ENCODE measurements at regions not wholly inside any gene's neighbourhood (a gene's known extent, or its start where the extent isn't known, plus 50 kb on each side); places are given as distances from the start of the nearest gene placed in this dataset.

DNA sequence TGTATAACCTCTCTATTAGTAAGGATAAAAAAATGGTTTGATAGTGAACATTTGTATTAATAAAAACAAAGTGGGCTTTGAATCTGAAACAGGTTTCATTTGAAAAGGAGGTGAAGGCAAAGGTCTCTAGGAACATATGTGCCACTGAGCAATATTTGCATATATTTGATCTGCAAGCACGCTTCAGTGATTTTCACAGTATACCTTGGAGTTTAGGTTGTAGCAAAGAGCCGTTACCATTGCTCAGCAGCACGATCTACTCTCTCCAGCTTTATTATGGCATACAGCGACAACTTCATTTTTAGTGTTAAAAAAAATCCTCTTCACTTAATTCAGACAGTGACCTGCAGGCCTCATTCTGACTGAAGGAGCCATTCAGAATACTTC, 75.8 kb upstream of the ZEB2 start:
- no peak for DNase-seq

GRCh38 chr2:144595279-144595678, 75.4 kb upstream of the ZEB2 start:
- DNase-seq: no peak

- DNase-seq: no peak
Measured at GRCh38 chr2:144593803-144594202, 73.9 kb upstream of the ZEB2 start.

DNA sequence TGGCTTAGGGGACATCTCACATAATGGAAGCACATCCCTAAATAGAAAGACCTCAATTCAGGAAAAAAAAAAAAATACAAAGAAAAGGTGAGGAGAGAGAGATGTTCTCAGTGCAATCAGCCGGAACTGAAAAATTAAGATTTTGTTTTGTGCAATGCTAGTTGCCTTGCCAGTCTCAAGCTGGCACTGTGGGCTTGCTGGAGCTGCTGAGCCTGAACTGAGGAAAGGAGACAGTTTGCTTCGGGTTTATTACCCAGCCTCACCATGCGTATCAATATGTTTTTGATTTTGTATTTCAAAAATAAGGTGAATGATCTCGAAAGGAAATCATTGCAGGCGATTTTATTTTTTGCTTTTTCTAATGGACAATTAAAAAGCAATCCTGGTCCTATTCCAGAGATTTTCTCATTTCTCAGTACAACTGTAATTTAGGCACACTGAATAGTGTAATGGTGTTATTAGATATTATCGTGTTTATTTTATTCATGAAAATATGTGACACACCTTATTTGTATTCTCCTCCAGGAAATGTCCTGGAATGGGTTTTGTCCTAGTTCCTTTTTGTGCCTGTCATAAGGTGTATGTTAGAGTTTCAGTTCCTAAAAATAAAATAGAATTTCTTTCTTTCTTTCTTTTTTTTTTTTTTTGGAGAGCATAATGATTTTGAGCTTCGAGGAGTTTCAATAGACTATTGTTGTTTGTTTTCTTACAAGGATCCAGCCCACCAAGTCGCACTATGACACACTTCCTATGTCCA, 72.8 kb upstream of the ZEB2 start:
- no peak for DNase-seq

GRCh38 chr2:144587306-144587705, 67.4 kb upstream of the ZEB2 start:
- no peak for DNase-seq

GRCh38 chr2:144586476-144586875, 66.6 kb upstream of the ZEB2 start:
- DNase-seq: no peak

- DNase-seq: no peak
Measured at GRCh38 chr2:144583741-144584453, 64.0 kb upstream of the ZEB2 start.

DNA sequence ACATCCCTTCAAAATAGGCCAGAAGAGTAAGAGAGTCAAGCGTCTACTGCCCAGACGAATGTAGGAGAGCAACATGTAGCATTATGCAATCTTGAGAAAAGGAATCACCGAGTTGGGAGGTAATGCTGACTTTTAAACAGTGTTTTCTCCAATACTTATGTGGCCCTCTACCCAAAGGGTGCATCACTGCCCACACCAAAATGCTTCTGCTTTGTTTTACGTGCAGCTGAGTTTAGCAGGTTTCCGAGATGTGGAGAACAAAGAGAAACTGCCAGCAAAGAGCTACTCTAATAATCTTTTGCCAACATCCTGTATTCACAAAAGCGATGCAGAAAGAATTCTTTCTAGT, 63.4 kb upstream of the ZEB2 start:
- DNase-seq: no peak

DNA sequence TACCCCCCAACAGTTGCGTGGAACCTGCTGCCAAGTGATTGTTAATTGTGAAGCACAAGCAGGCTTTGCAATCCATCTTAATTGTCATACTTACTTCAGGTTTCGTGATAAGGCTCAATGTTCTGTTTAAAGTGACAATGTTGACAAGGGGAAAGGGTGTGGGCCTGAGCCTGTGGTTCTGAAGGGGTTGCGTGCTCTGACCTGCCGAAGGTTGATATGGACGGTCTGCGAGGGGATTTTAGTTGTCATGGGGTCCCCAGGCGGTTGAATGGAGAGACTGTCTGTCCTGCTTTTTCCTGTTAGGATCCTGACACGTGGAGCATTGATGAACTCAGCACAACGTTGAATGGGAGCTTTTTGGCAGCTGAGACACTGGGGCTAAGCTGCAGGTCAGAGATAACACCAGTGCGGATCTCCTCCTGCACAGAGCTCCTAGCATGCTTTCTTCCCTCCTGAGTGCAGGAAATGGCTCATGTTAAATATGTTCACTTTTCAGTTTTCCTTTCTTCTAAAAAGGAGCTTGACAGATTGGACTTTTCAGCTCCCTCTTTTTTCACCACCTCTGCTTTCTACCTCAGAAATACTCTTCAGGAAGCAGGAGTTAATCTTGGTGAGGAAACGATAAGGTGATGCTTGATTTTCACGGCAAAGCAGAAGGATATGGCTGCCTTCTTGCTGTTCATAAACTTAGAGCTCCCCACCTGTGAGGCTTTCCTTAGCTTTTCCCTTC, 62.9 kb upstream of the ZEB2 start:
- no peak for DNase-seq

DNA sequence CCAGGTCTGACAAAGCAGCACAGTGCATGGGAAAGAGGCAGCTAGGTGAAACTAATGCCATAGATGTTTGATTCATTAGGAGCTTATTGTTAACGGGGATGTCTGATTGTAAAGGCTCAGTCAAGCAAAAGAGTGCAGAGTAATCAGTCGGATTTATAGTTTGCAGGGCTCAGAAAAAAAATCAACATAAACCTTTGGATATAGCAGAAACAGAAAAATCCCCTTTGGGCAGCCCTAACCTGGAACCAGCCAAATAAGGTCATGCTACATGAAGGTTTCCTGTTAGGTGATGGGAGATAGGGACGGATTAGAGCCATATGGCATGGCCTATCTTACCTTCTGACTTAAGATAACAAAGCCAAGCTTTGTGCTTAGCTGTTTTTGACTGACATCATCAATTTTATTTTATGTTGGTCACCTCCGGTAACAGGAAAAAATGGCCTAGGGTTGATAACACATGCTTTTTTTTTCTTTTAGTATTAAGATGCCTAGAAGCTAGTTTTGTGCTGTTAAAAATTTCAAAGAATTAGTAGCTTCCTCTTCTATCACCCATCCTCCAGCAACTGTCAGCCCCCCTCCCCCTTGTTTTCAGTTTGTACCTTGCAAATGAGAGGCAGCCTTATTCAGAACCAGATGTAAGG, 60.7 kb upstream of the ZEB2 start:
- DNase-seq: no peak

DNA sequence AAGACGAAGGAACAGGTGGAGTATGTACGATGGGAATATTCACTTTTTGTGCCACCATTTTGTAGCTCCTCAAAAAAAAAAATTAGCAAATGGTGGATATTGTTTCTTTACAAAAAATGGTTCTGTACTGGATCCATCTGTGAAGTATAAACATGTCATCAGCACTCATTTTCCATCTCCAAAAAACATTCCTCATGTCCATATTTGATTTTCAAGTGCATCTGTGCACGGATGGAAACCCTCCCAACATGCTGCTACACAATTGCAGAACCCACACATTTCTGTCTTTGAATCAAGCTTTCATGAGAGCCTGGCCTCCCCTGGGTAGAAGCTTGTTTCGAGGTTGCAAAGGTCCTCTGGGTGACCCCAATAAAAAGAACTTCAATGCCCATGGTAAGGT, 59.6 kb upstream of the ZEB2 start:
- no peak for DNase-seq

DNA sequence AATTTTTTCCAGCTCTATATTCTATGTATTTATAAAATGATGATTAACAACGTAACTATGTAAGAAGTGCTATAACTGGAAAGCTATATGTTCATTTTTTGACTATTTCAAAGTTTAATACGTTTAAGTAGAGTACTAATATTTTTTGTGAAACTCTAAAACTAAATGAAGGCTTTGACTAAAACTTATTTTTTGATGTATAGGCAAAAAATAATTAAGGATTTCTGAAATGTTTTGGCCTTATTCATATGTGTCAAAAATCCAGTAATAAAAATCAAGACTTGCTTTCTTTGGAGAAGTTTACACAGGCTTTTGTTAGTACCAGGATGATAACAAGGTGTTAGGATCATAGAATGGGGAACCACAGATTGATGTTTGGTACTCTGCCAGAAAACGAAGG, 58.2 kb upstream of the ZEB2 start:
- DNase-seq: no peak

GRCh38 chr2:144572977-144573376, 53.1 kb upstream of the ZEB2 start:
- no peak for DNase-seq

DNA sequence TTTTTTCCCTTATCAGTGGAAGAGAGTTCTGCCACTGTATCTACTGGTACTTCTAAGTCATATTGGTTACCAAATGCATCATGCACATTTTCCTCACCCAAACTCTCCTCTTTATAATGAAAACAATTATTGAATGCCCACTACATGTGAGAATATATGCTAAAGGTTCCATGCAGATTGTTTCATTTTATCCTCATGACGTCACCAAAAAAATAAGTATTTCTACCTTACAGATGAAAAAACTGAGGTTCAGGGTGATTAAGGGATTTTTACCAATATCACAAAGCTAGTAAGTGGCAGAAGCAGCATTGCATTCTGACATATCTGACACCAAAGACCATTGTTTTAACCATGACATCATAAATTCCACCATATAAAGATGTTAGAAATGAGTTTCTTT, 51.9 kb upstream of the ZEB2 start:
- no peak for DNase-seq

GRCh38 chr2:144570566-144570965, 50.6 kb upstream of the ZEB2 start:
- no peak for DNase-seq

Measured in DMS79 treated with DMSO at 0.1 percent for 48 hours (cell line).